ENCODE measurements at regions not wholly inside any gene's neighbourhood (a gene's known extent, or its start where the extent isn't known, plus 50 kb on each side); places are given as distances from the start of the nearest gene placed in this dataset.
"Not testable (repeated sequence)": the region's sequence is repeated elsewhere in the genome, so short reads cannot be mapped to it uniquely, and the experiment has no call there.

DNA sequence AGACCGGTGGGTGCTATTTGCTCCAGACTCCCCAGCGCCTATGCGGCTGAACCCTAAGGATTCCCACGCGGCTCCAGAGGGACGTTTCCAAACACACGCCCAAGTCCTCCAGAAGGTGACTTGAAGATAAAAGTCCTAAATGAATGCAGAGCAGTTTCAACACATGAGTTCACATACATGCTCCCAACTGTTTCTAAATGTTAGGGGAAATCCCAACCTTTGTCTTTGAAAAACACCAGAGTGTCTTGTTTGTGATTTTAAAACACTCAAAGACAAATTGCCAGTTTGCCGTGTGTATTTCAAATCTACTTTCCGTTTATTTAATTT, 252.9 kb upstream of the SFSWAP start:
- DNase-seq (ENCODE audit: low spot score), result no peak

DNA sequence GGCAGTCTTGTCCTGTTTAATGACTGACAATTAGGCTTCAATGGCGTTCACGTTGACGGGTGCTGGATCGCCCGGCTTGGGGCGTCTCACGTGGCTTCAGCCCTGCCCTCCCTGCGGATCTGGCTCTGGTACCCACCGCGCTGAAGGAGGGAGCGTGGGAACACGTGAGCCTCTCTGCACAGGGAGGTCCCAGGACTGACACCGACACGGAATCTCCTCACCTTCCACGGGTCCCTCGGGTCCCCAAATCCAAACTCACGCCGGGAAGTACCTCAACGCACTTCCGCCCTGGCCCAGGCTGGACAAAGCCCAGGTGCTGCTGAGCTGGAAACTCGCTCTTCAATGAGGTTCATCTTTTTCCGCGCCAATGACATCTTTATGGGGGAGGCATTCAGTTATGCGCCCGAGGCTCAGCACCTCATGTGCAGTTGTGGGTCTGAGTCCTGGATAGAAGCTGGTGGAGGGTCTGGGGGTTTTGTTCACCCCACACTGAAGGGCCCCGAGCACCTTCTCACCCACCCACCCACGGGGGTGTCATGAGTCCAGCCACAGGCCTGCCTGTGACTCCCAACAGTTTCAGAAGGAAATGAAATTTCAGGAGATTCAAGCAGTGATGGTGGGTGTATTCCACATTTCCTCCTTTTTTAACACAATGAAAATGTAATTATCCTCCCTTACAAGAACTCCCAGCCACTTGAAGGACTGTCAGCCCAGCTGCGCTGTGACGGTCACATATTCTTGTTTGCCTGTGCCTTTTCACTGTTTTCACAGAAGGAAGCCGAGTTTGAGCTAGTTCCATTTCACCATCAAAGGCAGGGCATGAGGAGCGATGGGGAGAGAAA, 251.7 kb upstream of the SFSWAP start:
- DNase-seq (ENCODE audit: low spot score), result no peak

DNA sequence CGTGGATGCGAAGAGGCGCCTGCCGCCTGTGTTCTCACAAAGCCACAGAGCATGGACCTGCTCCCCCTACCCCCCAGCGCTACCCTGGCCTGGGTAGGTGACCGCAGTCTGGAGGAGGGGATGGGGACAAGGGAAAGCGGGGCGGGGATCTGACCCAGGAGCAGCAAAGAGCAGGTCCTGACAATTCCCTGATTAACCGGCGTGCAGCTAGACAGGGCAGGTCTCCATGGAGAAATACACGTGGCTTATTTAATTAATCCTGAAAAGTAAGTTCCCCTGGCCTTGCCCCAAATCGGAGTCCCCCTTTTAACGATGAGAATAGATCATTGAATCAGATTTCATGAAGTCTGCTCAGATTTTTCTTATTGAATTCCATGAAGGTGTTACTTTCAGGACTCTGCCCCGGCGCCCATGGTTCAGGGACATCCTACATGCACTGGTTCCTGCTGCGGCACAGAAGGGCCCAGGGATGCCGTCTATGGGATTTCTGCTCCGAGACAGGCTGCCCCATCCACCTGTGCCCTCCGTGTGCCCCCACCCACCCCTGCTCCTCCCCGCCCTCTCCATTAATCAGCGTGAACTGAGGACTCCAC, 251.0 kb upstream of the SFSWAP start:
- no peak for DNase-seq (ENCODE audit: low spot score)

DNA sequence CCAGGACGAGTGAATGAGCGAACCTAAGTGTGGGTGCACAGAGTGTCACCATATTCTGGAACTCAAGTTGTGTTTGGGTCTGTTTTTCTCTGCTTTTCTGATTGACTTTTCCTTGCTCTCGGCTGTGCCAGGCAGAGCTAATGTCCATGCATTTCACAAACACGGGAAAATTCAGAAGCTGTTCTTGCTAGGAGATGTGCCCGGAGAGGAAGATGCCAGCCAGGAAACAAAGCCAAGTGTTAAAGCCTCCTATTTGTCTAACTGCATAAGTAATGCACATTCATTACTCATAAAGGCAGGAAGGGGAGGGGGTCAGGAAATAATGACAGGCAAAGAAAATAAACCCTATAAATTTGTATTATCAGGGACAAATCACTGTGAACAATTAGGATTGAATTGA, 250.4 kb upstream of the SFSWAP start:
- no peak for DNase-seq (ENCODE audit: low spot score)

DNA sequence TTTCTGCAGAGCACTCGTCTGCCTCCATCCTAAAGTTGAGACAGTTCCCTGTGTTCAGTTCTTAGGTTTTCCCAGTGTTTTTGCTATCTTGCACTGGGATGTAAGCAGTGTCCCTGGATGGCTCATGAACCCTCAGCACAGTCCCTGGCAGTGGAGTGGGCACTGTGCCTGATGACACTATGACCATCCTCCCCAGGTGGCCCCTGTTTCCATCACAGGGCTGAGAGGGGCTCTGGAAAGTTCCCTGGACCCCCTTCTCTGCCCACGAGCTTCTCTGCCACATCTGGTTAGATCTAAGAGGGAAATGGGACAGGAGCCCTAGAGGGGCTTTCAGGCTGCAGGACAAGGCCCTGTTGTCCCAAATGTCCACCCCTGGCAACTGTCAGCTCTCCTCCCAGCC, 249.8 kb upstream of the SFSWAP start:
- no peak for DNase-seq (ENCODE audit: low spot score)

DNA sequence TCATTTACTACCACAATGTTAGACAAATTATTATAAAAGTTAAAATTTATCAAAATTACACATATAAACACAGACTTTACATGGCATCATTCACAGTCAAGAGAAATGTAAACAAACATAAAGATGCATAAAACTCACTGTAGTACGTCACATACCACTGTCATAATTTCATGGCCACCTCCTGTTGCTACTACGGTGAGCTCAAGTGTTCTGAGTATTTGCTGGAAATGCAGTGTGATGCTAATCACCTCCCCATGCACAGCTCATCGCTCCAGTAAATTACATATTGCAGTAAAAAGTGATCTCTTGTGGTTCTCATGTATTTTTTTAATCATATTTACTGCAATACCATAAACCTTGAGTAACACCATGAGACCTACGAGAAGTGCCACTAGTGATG, 247.7 kb upstream of the SFSWAP start:
- DNase-seq (ENCODE audit: low spot score), result no peak

DNA sequence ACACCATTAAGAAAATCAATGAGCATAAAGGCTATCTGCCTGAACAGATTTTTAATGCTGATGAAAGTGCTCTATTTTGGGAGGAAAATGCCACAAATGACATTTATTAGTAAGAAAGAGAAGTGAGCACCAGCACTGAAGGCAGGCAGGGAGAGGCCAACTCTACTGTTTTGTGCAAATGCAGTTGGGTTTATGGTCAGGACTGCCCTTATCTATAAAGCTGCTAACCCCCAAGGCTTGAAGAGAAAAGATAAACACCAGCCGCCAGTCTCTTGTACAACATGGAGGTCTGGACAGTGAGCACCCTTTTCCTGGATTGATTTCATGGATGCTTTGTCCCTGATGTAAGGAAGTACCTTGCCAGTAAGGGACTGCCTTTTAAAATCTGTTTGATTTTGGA, 246.8 kb upstream of the SFSWAP start:
- DNase-seq (ENCODE audit: low spot score), result no peak

DNA sequence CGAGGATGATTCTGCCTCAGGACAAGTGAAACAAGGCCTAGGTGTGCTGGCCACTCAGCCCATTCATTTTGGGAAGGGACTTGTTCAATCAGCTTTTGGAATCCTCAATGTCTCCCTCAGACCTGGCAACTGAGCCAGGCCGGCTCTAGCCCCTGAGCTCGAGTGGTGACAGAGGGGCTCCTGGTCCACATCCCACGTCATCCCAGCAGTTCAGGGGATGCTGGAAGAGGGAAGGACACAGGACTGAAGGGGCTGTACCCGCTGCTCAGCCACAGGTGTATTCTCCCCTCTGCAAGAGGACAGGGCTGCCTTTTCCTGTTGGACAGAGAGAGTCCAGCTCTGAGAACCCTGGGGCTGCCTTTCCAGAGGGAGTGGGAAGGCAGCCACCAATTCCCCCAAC, 244.6 kb upstream of the SFSWAP start:
- no peak for DNase-seq (ENCODE audit: low spot score)

DNA sequence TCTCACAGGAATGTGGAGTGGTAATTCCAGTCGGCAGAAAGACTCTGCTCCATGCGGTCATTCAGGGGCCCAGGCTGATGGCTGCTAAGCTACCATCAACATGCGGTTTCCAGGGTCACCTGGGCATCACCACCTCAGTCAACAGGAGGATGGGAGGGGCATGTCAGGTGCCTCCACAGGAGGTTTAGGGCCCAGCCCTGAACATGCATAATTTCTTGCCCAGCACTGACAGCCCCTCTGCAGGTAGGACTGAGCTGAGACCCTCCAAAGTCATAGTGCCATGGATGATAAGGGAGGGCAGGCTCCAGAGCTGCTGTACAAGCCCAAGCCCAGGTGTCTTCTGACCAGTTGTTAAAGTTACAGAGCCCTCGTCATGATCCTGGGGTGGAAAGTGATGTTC, 244.0 kb upstream of the SFSWAP start:
- DNase-seq (ENCODE audit: low spot score), result no peak

DNA sequence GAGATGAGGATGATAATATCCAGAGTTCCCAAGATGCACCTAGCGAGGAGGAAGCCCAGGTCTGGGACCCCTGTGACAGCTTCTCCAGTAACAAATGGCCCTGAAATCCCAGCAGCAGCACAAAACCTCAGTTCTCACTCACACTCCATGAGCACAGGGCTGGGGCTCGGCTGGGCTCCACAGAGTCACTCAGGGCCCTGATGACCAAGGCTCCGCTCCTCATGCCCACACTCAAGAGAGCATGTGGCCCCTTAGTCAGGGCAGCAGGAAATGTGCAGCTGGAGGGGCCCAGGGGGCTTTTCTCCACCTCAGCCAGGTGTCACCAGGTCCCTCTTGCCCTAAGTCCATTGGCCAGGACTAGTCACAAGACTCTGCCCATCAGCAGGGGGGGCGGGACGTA, 242.7 kb upstream of the SFSWAP start:
- no peak for DNase-seq (ENCODE audit: low spot score)

DNA sequence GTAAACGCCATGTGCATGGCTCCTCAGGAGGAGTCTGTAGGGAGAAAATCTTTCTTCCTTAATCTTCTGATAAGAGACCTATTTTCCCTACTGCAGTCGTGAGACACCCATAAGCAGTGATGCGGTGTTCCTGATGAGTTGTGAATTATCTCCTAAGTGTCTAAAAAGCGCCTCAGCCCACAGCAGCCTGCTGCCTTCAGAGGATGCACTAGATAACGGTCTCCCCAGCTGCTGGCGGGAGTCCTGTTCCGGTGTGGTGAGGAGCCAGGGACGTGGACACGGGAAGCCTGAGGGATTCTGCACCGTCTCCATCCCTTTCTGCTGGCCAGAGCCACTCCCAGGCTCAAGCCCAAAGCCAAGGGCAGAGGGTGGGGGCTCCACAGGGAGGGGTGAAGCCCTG, 240.9 kb upstream of the SFSWAP start:
- DNase-seq (ENCODE audit: low spot score), result not testable (repeated sequence)

DNA sequence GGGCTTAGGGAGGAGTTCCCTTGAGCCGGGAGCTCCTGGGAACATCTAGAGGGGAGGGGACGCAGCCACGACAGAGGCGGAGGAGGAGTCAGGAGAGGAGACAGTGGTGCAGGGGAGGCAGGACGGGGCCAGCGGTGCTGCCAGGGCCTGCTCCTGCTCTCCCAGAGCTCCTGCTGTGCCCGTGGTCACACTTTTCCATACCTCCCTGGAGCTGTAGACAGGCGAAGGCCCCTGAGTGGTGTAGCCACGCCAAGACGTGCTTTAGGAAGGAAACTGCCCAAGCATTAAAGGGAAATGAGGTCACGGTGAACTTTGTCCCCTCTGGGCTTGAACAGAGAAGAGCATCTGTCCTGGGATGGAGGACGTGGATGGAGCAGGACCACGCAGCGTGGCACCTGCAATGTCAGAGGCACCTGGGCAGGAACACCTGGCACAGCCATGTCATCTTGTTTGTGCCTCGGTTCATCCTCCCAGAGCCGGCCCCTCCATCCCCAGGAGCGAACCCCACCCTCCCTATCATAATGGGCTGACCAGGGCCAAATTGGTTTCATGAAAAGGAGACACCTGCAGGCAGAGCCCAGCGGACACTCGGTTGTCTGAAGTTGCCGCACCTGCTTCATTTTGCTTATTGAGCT, 239.5 kb upstream of the SFSWAP start:
- no peak for DNase-seq (ENCODE audit: low spot score)

DNA sequence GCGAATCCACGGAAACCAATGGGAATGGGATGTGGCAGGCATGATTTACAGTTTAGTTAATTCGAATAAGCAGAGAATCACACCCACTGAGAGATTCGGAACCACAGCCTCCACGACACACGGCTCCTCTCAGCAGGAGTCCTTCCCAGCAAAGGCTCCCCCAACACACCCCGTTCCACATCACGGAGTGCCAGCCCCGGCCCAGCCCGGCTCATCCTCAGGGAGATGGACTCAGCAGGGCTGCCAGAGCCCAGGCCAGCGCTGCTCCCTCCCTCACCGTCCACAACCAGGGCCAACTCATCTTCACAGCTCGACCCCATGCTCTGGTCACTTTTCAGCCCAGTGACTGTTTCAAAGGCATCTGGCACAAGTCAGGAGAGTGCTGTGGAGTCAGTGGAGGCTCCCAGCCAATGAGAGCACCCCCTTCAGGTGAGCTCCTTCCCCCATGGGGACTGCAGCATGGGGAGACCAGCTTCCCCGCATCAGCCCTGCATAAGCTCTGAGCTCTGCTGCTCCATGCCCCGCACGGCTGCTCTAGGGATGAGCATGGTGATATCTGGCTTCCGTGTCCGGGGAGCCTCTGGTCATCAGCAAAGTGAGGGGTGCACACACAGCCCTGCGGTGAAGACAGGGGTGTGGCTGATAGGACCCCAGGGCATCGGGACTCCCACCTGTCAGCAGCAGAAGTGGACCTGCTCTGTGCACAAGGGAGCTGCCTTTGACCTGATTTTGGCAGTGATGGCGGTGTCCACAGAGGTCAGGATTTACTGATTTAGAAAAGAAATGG, 238.8 kb upstream of the SFSWAP start:
- no peak for DNase-seq (ENCODE audit: low spot score)

DNA sequence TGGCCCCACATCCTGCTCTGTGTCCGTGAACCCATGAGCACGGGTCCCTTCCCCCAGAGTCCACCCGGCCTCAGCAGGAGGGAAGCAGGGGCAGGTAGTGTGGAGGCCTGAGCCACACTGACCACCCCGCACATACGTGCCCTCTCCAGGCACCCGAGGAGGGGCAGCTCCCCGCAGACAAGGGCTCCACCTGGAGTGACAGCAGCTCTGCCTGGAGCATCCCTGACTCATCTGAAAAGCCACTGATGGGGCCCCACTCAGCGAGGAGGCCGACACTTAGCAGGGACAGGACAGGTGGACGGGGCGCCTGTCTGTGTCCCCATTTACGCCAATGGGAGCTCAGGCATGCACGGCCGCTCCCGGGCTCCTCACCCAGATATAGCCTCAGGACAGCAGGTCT, 237.6 kb upstream of the SFSWAP start:
- no peak for DNase-seq (ENCODE audit: low spot score)

DNA sequence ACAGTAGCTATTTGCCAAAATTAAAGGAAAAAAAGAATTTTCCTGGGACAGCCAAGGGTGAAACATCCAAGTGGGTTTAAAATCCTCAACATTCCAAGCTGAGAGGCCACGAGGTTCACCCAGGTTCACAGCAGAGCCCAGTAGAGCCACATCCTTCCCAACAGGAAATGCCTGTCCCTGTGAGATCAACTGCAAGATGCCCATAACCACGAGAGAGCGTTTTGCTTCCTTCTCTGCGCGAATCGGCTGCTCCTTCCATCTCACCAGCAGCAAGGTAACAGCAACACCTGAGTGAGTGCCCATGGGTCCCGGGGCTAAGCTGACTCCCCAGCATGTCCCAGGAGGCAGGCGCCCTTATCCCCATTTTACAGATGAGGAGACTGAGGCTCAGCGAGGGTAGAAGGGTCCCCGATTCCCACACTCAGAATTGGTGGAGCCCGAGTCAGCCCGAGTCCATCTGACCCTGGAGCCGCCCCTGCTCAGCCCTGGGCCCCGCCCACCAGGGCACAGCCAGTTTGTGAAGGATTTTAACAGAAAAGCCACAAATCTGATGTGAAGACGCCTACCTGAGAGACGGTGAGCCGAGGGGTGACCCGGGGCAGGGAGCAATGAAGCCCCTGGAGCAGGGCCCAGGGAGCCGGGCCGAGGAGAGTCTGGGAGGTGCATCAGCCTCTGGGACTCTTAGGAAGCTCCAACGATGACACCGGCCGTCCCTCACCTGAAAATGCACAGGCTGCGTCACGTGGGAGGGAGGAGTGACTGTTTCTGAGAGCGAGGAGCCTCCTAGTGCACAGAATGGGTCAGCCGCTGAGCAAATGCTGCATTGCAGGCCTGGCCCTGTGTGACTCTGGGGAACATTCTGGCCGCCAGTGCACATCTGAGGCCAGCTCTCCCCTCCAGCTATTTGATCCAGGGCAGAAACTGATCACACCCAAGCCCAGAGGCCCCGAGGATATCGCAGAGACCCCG, 236.9 kb upstream of the SFSWAP start:
- no peak for DNase-seq (ENCODE audit: low spot score)

DNA sequence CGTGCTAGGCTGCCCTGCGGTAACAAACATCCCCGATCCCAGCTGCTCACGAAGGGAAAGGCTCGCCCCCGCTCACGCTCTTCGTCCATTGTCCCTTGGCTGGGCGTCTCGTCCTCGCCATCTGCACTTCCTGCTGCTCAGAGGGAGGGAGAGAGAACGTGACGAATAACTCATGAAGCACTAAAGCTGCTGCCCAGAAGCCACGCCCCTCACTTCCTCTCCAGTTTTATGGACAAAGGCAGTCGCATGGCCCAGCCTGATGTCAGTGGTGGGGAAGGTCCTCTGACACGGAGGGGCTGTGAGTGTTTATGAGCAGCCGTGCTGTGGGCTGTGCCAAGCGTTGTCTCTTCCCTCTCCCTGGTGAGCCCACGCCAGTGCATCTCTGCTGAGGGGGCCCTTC, 235.9 kb upstream of the SFSWAP start:
- not testable (repeated sequence) for DNase-seq (ENCODE audit: low spot score)

DNA sequence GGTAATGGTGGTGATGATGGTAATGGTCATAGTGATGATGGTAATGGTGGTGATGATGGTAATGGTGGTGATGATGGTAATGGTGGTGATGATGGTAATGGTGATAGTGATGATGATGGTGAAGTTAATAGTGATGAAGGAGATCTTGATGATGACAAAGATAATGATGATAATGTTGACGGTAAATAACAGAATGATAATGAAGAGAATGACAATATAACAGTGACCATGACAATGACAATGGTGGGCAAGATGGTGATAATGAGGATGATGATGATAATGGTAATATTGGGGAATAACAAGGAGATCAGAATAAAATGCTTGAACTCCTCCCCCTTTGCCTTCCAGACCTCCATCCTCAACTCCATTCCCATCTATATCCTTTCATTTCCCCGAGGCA, 233.3 kb upstream of the SFSWAP start:
- no peak for DNase-seq (ENCODE audit: low spot score)

DNA sequence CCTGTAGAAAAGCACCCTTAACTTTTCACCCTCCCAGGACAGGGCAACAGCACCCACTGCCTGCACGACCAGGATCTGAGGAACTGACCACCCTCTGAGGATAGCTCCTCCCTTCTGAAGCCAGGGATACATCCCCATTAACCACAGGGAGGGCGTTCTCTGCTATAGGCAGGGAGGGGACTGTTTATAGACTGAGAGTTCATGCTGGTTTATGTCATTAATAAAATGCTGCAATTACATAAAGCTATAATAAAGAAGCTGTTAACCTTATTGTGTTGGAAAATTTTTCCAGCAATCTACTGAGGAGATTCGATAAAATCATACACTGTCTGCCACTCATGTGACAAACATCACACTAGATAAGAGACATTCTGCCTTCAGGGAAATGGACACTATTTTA, 232.4 kb upstream of the SFSWAP start:
- DNase-seq (ENCODE audit: low spot score), result no peak

DNA sequence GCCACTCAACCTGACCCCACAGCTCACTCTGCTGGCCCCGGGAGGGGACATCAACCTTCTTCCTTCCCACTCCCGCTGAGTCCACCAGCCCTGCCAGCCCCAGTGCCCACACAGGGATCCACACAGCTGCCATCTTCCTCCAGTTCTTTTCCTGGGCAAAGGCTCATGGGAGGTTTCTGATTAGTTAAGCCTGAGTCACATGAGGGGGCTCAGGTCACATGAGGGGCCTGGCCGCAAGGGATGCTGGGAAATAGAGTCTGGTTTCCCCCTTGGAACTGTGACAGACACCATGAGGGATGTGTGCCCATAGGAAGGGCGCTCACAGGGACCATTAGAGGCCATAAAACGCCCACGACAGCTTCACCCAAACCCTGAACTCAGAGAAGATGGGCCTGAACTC, 228.7 kb upstream of the SFSWAP start:
- DNase-seq (ENCODE audit: low spot score), result no peak

DNA sequence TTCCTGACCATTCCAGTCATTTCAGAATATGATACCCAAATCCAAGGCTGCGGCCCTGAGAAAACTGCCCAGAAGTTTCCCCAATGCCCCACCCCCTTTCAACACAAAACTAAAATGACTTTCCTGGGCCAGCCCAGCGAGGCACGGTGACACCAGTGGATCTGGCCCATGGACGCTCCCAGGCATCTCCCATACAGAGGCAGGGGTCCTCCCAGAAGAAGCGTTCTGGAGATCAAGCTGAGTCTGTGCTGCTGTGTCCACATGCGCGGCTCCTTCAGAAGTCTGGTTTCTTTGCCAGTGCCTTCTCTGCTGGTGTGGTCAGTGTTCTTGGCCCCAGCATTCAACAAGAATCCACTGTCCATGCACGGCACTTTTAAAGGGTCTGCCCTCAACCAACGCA, 228.2 kb upstream of the SFSWAP start:
- no peak for DNase-seq (ENCODE audit: low spot score)

DNA sequence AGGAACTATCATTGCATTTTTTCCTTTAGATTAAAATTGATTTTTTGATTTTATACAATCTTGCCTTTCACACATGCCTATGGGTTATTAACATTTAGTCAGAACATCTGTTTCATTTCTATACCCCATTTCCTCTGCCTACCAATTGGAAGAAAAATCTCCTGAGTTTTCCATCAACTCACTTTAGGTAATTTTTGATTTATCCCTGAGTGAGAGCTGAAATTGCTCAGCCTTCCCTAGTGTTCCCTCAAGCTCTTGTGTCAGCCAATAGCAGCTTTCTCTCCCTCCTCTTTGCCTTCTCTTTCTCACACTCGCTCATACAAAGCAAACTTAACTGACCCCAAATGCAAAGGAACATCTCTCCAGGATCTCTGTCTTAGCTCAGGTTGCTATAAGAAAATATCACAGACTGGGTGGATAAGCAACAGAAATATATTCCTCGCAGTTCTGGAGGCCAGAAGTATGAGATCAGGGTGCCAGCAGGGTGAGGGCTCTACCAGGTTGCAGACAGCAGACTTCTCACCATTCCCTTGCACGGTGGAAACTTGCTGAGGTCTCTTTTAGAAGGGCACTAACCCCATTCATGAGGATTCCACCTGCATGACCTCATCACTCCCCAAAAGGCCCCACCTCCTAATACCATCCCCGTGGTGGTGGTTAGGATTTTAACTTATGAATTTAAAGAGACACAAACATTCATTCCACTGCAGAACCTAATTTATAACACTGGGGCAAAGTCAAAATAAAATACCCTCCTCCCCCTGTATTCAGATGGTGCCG, 224.2 kb upstream of the SFSWAP start:
- DNase-seq (ENCODE audit: low spot score), result no peak
